ENCODE measurements at regions not wholly inside any gene's neighbourhood (a gene's known extent, or its start where the extent isn't known, plus 50 kb on each side); places are given as distances from the start of the nearest gene placed in this dataset.

- TF ChIP-seq POLR2A (IDR thresholded peaks at IDR 0.05; ENCODE audit: low read depth, low read length) = no peak
- TF ChIP-seq POLR2AphosphoS5 (IDR thresholded peaks at IDR 0.05; ENCODE audit: low read depth, low read length) = no peak
- no peak for TF ChIP-seq POU2F2 (IDR thresholded peaks at IDR 0.05; ENCODE audit: low read depth, low read length)
- no peak for TF ChIP-seq SPI1 (IDR thresholded peaks at IDR 0.05; ENCODE audit: low read depth, low read length)
- TF ChIP-seq TAF1 (IDR thresholded peaks at IDR 0.05; ENCODE audit: low read depth, low read length) = no peak
- no peak for TF ChIP-seq PAX5 (IDR thresholded peaks at IDR 0.05; ENCODE audit: insufficient read depth, low read length, severe bottlenecking)
- FAIRE-seq (no peak), DNase-seq (ENCODE audit: insufficient read length, low spot score) (no peak)
Observed at GRCh38 chr10:21175797-21176196, 278.7 kb upstream of the NEBL start.

GRCh38 chr10:21174715-21175495, 277.8 kb upstream of the NEBL start:
- no peak for DNase-seq (ENCODE audit: insufficient read length, low spot score)
- no peak for FAIRE-seq

GRCh38 chr10:21173802-21174714, 276.9 kb upstream of the NEBL start:
- no peak for TF ChIP-seq SPI1 (IDR thresholded peaks at IDR 0.05; ENCODE audit: low read depth, low read length)
- TF ChIP-seq POLR2AphosphoS5 (IDR thresholded peaks at IDR 0.05; ENCODE audit: low read depth, low read length) = no peak
- no peak for TF ChIP-seq PAX5 (IDR thresholded peaks at IDR 0.05; ENCODE audit: insufficient read depth, low read length, severe bottlenecking)
- TF ChIP-seq POU2F2 (IDR thresholded peaks at IDR 0.05; ENCODE audit: low read depth, low read length) = no peak
- no peak for TF ChIP-seq POLR2A (IDR thresholded peaks at IDR 0.05; ENCODE audit: low read depth, low read length)
- no peak for TF ChIP-seq TAF1 (IDR thresholded peaks at IDR 0.05; ENCODE audit: low read depth, low read length)
- FAIRE-seq (no peak), DNase-seq (ENCODE audit: insufficient read length, low spot score) (peak; percentile 37)

More at GRCh38 chr10:21174715-21175495, 277.8 kb upstream of the NEBL start:
- TF ChIP-seq POLR2AphosphoS5 (IDR thresholded peaks at IDR 0.05; ENCODE audit: low read depth, low read length) = no peak
- no peak for TF ChIP-seq POU2F2 (IDR thresholded peaks at IDR 0.05; ENCODE audit: low read depth, low read length)
- TF ChIP-seq PAX5 (IDR thresholded peaks at IDR 0.05; ENCODE audit: insufficient read depth, low read length, severe bottlenecking) = no peak
- no peak for TF ChIP-seq TAF1 (IDR thresholded peaks at IDR 0.05; ENCODE audit: low read depth, low read length)
- no peak for TF ChIP-seq SPI1 (IDR thresholded peaks at IDR 0.05; ENCODE audit: low read depth, low read length)
- TF ChIP-seq POLR2A (IDR thresholded peaks at IDR 0.05; ENCODE audit: low read depth, low read length) = no peak

GRCh38 chr10:21172930-21173801, 276.1 kb upstream of the NEBL start:
- TF ChIP-seq POLR2A (IDR thresholded peaks at IDR 0.05; ENCODE audit: low read depth, low read length) = no peak
- no peak for TF ChIP-seq POLR2AphosphoS5 (IDR thresholded peaks at IDR 0.05; ENCODE audit: low read depth, low read length)
- no peak for TF ChIP-seq PAX5 (IDR thresholded peaks at IDR 0.05; ENCODE audit: insufficient read depth, low read length, severe bottlenecking)
- TF ChIP-seq POU2F2 (IDR thresholded peaks at IDR 0.05; ENCODE audit: low read depth, low read length) = no peak
- no peak for TF ChIP-seq TAF1 (IDR thresholded peaks at IDR 0.05; ENCODE audit: low read depth, low read length)
- TF ChIP-seq SPI1 (IDR thresholded peaks at IDR 0.05; ENCODE audit: low read depth, low read length) = no peak
- FAIRE-seq (no peak), DNase-seq (ENCODE audit: insufficient read length, low spot score) (no peak)

GRCh38 chr10:21172542-21172929, 275.4 kb upstream of the NEBL start:
- DNase-seq (ENCODE audit: insufficient read length, low spot score) = no peak
- no peak for TF ChIP-seq POLR2A (IDR thresholded peaks at IDR 0.05; ENCODE audit: low read depth, low read length)
- TF ChIP-seq POU2F2 (IDR thresholded peaks at IDR 0.05; ENCODE audit: low read depth, low read length) = no peak
- TF ChIP-seq SPI1 (IDR thresholded peaks at IDR 0.05; ENCODE audit: low read depth, low read length) = no peak
- no peak for TF ChIP-seq TAF1 (IDR thresholded peaks at IDR 0.05; ENCODE audit: low read depth, low read length)
- TF ChIP-seq PAX5 (IDR thresholded peaks at IDR 0.05; ENCODE audit: insufficient read depth, low read length, severe bottlenecking) = no peak
- no peak for TF ChIP-seq POLR2AphosphoS5 (IDR thresholded peaks at IDR 0.05; ENCODE audit: low read depth, low read length)
- no peak for FAIRE-seq

- DNase-seq (ENCODE audit: insufficient read length, low spot score) (no peak), FAIRE-seq (no peak)
- TF ChIP-seq POU2F2 (IDR thresholded peaks at IDR 0.05; ENCODE audit: low read depth, low read length) = no peak
- no peak for TF ChIP-seq POLR2AphosphoS5 (IDR thresholded peaks at IDR 0.05; ENCODE audit: low read depth, low read length)
- TF ChIP-seq PAX5 (IDR thresholded peaks at IDR 0.05; ENCODE audit: insufficient read depth, low read length, severe bottlenecking) = no peak
- TF ChIP-seq TAF1 (IDR thresholded peaks at IDR 0.05; ENCODE audit: low read depth, low read length) = no peak
- no peak for TF ChIP-seq SPI1 (IDR thresholded peaks at IDR 0.05; ENCODE audit: low read depth, low read length)
- TF ChIP-seq POLR2A (IDR thresholded peaks at IDR 0.05; ENCODE audit: low read depth, low read length) = no peak
Observed at GRCh38 chr10:21171936-21172541, 274.9 kb upstream of the NEBL start.

GRCh38 chr10:21171197-21171935, 274.3 kb upstream of the NEBL start:
- TF ChIP-seq POU2F2 (IDR thresholded peaks at IDR 0.05; ENCODE audit: low read depth, low read length) = no peak
- TF ChIP-seq POLR2AphosphoS5 (IDR thresholded peaks at IDR 0.05; ENCODE audit: low read depth, low read length) = no peak
- no peak for TF ChIP-seq PAX5 (IDR thresholded peaks at IDR 0.05; ENCODE audit: insufficient read depth, low read length, severe bottlenecking)
- TF ChIP-seq SPI1 (IDR thresholded peaks at IDR 0.05; ENCODE audit: low read depth, low read length) = no peak
- TF ChIP-seq POLR2A (IDR thresholded peaks at IDR 0.05; ENCODE audit: low read depth, low read length) = no peak
- no peak for TF ChIP-seq TAF1 (IDR thresholded peaks at IDR 0.05; ENCODE audit: low read depth, low read length)
- DNase-seq (ENCODE audit: insufficient read length, low spot score) (no peak), FAIRE-seq (peak; percentile 13)

Data from GM12891 (cell line).